ENCODE measurements at regions not wholly inside any gene's neighbourhood (a gene's known extent, or its start where the extent isn't known, plus 50 kb on each side); places are given as distances from the start of the nearest gene placed in this dataset.

DNA sequence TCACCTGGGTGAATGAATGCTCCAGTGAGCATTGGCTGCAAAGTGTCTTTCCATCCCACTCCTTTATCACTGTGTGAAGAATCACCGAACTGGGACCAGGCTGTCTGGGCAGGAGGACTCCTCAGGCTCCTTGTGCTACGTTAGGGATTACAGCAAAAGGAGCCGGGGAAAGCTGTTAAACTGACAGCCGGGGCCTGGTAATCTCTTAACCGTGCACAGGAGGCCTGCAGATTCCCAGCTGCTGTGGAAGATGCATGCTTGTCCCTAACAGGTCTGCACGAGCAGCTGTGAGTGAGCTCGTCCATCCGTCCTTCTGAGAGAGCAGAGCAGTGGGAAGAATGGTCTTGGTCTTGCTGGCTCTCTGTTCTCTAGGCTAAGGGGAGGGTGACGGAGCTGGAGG, 231.5 kb downstream of the AACS start:
- TF ChIP-seq, protein P1, sequence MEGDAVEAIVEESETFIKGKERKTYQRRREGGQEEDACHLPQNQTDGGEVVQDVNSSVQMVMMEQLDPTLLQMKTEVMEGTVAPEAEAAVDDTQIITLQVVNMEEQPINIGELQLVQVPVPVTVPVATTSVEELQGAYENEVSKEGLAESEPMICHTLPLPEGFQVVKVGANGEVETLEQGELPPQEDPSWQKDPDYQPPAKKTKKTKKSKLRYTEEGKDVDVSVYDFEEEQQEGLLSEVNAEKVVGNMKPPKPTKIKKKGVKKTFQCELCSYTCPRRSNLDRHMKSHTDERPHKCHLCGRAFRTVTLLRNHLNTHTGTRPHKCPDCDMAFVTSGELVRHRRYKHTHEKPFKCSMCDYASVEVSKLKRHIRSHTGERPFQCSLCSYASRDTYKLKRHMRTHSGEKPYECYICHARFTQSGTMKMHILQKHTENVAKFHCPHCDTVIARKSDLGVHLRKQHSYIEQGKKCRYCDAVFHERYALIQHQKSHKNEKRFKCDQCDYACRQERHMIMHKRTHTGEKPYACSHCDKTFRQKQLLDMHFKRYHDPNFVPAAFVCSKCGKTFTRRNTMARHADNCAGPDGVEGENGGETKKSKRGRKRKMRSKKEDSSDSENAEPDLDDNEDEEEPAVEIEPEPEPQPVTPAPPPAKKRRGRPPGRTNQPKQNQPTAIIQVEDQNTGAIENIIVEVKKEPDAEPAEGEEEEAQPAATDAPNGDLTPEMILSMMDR (conservative IDR thresholded peaks at IDR 0.05): no peak
- TF ChIP-seq ZFX (IDR thresholded peaks at IDR 0.05): no peak
